ENCODE measurements at regions not wholly inside any gene's neighbourhood (a gene's known extent, or its start where the extent isn't known, plus 50 kb on each side); places are given as distances from the start of the nearest gene placed in this dataset.
A peak's percentile ranks its signal among the peaks of the same experiment; 100 is the strongest.

- no peak for DNase-seq (ENCODE audit: low read depth in 1 of 2, low spot score in 2 of 2)
- no peak overlapping the region for H3K56ac ChIP-seq (replicated peaks; ENCODE audit: insufficient read length, low read depth, low read length)
- H2AK5ac ChIP-seq (ENCODE audit: low read depth, low read length): no peak overlapping the region
- H4K20me1 ChIP-seq (replicated peaks in 1 of 2; ENCODE audit: control insufficient read depth in 1 of 2, insufficient read depth in 2 of 2, low read length in 2 of 2): no peaks in the 10 kb centered on the region
- WGBS, 2 experiments (ENCODE audit: extremely low coverage in 1 of 2, insufficient coverage in 1 of 2, insufficient read length in 1 of 2, insufficient replicate concordance in 2 of 2, low coverage in 1 of 2, low lambda C conversion rate in 2 of 2, missing lambda C conversion rate in 1 of 2): 62% methylated on average over 2 of the region's 2 CpGs; no CpG with 5 or more reads in 1 of the 2 experiments
- no peak overlapping the region for H3K23ac ChIP-seq (ENCODE audit: insufficient read length)
- H3K23me2 ChIP-seq (ENCODE audit: low read depth, low read length): no peaks in the 10 kb centered on the region
- no peak overlapping the region for H3K9ac ChIP-seq (replicated peaks in 1 of 4; ENCODE audit: extremely low read depth in 1 of 4, low read depth in 3 of 4, low read length in 3 of 4)
- no peak overlapping the region for H4K91ac ChIP-seq (replicated peaks; ENCODE audit: insufficient read length, low read length)
- no peak for TF ChIP-seq SIX5 (IDR thresholded peaks at IDR 0.05; ENCODE audit: low read depth, low read length)
- TF ChIP-seq SRF (IDR thresholded peaks at IDR 0.05; ENCODE audit: low read depth, low read length): no peak
- TF ChIP-seq NANOG (IDR thresholded peaks at IDR 0.05; ENCODE audit: insufficient read depth, low read depth, low read length, poor library complexity, severe bottlenecking): no peak
- no peak for TF ChIP-seq TAF1 (IDR thresholded peaks at IDR 0.05; ENCODE audit: low read depth, low read length)
- TF ChIP-seq SP1 (IDR thresholded peaks at IDR 0.05; ENCODE audit: low read depth, low read length): no peak
- peak; percentile 67 to 84 (median 72) for TF ChIP-seq CTCF (IDR thresholded peaks at IDR 0.05; ENCODE audit: control extremely low read depth in 1 of 3, insufficient read depth in 1 of 3, low read depth in 1 of 3, low read length in 3 of 3)
- no peak for TF ChIP-seq RFX5 (IDR thresholded peaks at IDR 0.05; ENCODE audit: borderline replicate concordance, low read depth, low read length)
- TF ChIP-seq SP4 (IDR thresholded peaks at IDR 0.05; ENCODE audit: low read length): no peak
- TF ChIP-seq RAD21 (IDR thresholded peaks at IDR 0.05 in 1 of 2, conservative IDR thresholded peaks at IDR 0.05 in 1 of 2; ENCODE audit: low read depth in 2 of 2, low read length in 2 of 2): peak; percentile 89 to 94
- TF ChIP-seq POU5F1 (IDR thresholded peaks at IDR 0.05; ENCODE audit: low read depth, low read length): no peak
- H3K79me1 ChIP-seq (ENCODE audit: low read depth, low read length): no peaks in the 10 kb centered on the region
- H2BK20ac ChIP-seq (ENCODE audit: low read length): no peak overlapping the region
- no peak overlapping the region for H3K4ac ChIP-seq (replicated peaks; ENCODE audit: insufficient read length, low read depth, low read length)
- no peaks in the 10 kb centered on the region for H3K27me3 ChIP-seq (replicated peaks in 1 of 4; ENCODE audit: control insufficient read depth in 3 of 4, extremely low read depth in 1 of 4, insufficient read depth in 3 of 4, low read length in 3 of 4)
- no peaks in the 10 kb centered on the region for H3K79me2 ChIP-seq (ENCODE audit: control insufficient read depth in 1 of 2, insufficient read depth in 2 of 2, low read length in 2 of 2)
- no peak overlapping the region for H3K18ac ChIP-seq (ENCODE audit: extremely low read depth, low read length)
- H3K36me3 ChIP-seq (ENCODE audit: control insufficient read depth in 2 of 4, insufficient read depth in 4 of 4, low read length in 3 of 4): no peaks in the 10 kb centered on the region
- H3K4me3 ChIP-seq (ENCODE audit: extremely low read depth in 1 of 4, insufficient read depth in 2 of 4, low read depth in 3 of 4, low read length in 4 of 4): no peak overlapping the region
- no peak overlapping the region for H2BK15ac ChIP-seq (ENCODE audit: low read length)
- H3K4me1 ChIP-seq (replicated peaks in 1 of 4; ENCODE audit: control insufficient read depth in 3 of 4, insufficient read depth in 4 of 4, low read length in 3 of 4): peaks cover 0 to 8% (median 2%) of the 10 kb centered on the region in 4 experiments; a peak in 4 of 7 replicates
- no peak overlapping the region for H2AFZ ChIP-seq (ENCODE audit: low read length)
- no peak overlapping the region for H4K8ac ChIP-seq (ENCODE audit: extremely low read depth, insufficient read depth, low read length)
- H4K5ac ChIP-seq (ENCODE audit: insufficient read length, low read depth, low read length): no peak overlapping the region
- H3K27ac ChIP-seq (ENCODE audit: low read depth, low read length): no peak overlapping the region
- H2BK120ac ChIP-seq (replicated peaks; ENCODE audit: low read depth, low read length): no peak overlapping the region
- ChIA-PET POLR2A (ENCODE audit: partially characterized antibody) (interaction anchor here (0.9 to 1.4 kb wide), 2 partner anchors 9 to 13 kb away, joined by 3 to 4 read pairs; no protein-coding TSS in a partner anchor), CTCF (ENCODE audit: partially characterized antibody) (interaction anchor here (0.6 to 4.1 kb wide), 37 partner anchors 8 to 858 kb away, joined by 3 to 38 read pairs (median 4); no protein-coding TSS in a partner anchor)
- no peak overlapping the region for H2BK12ac ChIP-seq (ENCODE audit: low read depth, low read length)
- peak; percentile 98 for FAIRE-seq
- no peaks in the 10 kb centered on the region for H3K9me3 ChIP-seq (ENCODE audit: insufficient read depth in 2 of 2, low read depth in 1 of 2, low read length in 1 of 2)
- H2BK5ac ChIP-seq (ENCODE audit: low read depth, low read length): no peak overlapping the region
- no peak overlapping the region for H3K4me2 ChIP-seq (ENCODE audit: insufficient read depth in 1 of 2, low read depth in 2 of 2, low read length in 2 of 2)
- no peak overlapping the region for H3K14ac ChIP-seq (ENCODE audit: insufficient read length)
Observed at GRCh38 chr2:58553937-58554336, 312.8 kb upstream of the FANCL start.
